AG04449 (cell line): ENCODE measurements at regions not wholly inside any gene's neighbourhood (a gene's known extent, or its start where the extent isn't known, plus 50 kb on each side); places are given as distances from the start of the nearest gene placed in this dataset.

ENCODE experiments used
- CTCF ChIA-PET: fragments of 350-600 bp; formaldehyde crosslinking; extraction: SDS; loops from one replicate; lab custom pipeline; 2021; ENCODE audit warnings: antibody characterized with exemption; lab: Yijun Ruan, JAX
- POLR2A ChIA-PET: fragments of 400-600, 350-600 bp; formaldehyde crosslinking; extraction: SDS; loops from one replicate; lab custom pipeline; 2020; ENCODE audit warnings: antibody characterized with exemption, inconsistent platforms; lab: Yijun Ruan, JAX
- DNase-seq: peaks from one replicate; pipeline ENCODE4 v3.0.0-alpha.2; 2010; ENCODE audit warnings: low read depth, low spot score
- H3K4me3 ChIP-seq: 2 replicates; pipeline ENCODE4 v1.5.1; 2011; ENCODE audit warnings: low read depth, mild to moderate bottlenecking, control low read depth, low read length
- CTCF ChIP-seq: IDR thresholded peaks from one replicate; pipeline ENCODE4 v1.5.1; 2011; ENCODE audit warnings: mild to moderate bottlenecking, moderate library complexity, low read length, control low read depth, inconsistent platforms; ENCODE audit not compliant: insufficient read depth; ENCODE audit errors: missing control alignments

- no peak for TF ChIP-seq CTCF
- no peak overlapping the region for H3K4me3 ChIP-seq
- no peak for DNase-seq
- ChIA-PET POLR2A (no interaction called here), CTCF (no interaction called here)
Observed at GRCh38 chr5:17947029-17947428, 312.8 kb downstream of the TAF11L14 start.

DNA sequence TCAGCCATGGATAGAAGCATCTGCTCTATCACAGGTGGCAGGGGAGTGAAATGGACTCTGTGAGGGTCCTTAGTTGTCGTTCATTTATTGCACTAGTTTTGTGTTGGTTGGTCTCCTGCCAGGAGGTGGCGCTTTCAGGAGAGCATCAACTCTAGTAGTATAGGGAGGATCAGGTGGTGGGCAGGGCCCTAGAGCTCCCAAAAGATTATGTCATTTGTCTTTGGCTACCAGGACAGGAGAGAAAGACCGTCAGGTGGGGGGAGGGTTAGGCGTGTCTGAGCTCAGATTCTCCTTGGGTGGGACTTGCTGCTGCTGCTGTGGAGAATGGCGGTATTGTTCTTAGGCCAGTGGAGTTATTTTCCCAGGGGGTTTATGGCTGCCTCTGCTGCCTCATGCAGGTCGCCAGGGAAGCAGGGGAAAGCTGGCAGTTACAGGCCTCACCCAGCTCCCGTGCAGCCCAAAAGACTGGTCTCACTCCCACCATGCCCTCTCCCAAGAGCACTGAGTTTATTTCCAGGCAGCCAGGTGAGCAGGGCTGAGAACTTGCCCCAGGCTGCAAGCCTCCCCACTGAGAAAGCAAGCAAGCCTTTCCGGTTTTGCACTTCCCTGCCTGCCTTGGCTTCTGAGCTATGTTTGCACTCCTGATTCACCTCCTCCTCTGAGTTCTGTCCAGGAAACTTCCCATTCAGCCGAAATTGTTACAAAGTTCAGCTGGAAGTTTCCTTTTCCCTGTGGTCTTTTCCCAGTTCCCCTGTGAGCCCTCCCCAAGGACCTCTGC is 317.3 kb downstream of the TAF11L14 start:
- POLR2A ChIA-PET: no interaction called here

GRCh38 chr5:17952231-17952630 is 318.0 kb downstream of the TAF11L14 start:
- no peak overlapping the region for H3K4me3 ChIP-seq
- ChIA-PET POLR2A (no interaction called here), CTCF (no interaction called here)
- TF ChIP-seq CTCF: no peak
- no peak for DNase-seq

More for the DNA sequence above, 317.3 kb downstream of the TAF11L14 start:
- CTCF ChIA-PET: no interaction called here
- TF ChIP-seq CTCF: no peak
- no peak for DNase-seq
- H3K4me3 ChIP-seq: no peak overlapping the region

DNA sequence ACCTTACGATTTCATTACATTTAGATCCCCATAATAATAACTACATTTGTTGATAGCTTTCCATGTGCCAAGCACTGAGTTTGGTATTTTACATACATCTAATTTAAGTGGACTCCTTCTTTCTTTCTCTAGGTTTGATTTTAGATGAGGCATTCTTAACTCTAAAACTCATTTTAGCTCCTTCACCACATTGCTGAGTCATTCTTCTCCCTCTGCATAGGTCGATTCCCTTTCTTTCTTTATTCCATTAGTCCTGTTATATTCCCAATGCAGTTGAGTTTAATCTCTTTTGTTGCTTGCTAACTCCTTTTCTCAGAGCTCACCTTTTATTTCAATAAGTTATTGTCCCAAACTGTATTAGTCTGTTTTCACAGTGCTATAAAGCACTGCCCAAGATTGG is 329.8 kb downstream of the TAF11L14 start:
- no peak for TF ChIP-seq CTCF
- no peak for DNase-seq
- CTCF ChIA-PET: no interaction called here
- no peak overlapping the region for H3K4me3 ChIP-seq
- POLR2A ChIA-PET: no interaction called here

GRCh38 chr5:17966640-17967402 is 332.6 kb downstream of the TAF11L14 start:
- ChIA-PET CTCF (no interaction called here), POLR2A (no interaction called here)
- DNase-seq: no peak

More at GRCh38 chr5:17966640-17967402, 332.6 kb downstream of the TAF11L14 start:
- TF ChIP-seq CTCF: no peak
- H3K4me3 ChIP-seq: no peak overlapping the region
